Activated T-helper 2 cell treated with anti-CD3 and anti-CD28 coated beads, Interferon-gamma antibody, Interleukin-2, Interleukin-4, amounts not matched to agents 10 μg/mL and 5 μg/mL and 100 μg/mL, durations not matched to agents 14 hours and 24 hours and 36 hours (primary cell): ENCODE measurements at regions not wholly inside any gene's neighbourhood (a gene's known extent, or its start where the extent isn't known, plus 50 kb on each side); places are given as distances from the start of the nearest gene placed in this dataset.

Experiments used
- DNase-seq: peaks from one replicate; pipeline ENCODE4 v3.0.0; 2021; ENCODE audit warnings: low spot score
- H3K27ac Mint-ChIP-seq: one replicate; pipeline ENCODE4 v1.8.0; 2021; ENCODE audit warnings: mixed read lengths
- H3K27me3 Mint-ChIP-seq: one replicate; pipeline ENCODE4 v1.8.0; 2021; ENCODE audit warnings: low read depth, mixed read lengths
- H3K36me3 Mint-ChIP-seq: one replicate; pipeline ENCODE4 v1.8.0; 2021; ENCODE audit warnings: low read depth, mixed read lengths
- H3K4me1 Mint-ChIP-seq: one replicate; pipeline ENCODE4 v1.8.0; 2021; ENCODE audit warnings: low read depth, mixed read lengths
- H3K4me3 Mint-ChIP-seq: one replicate; pipeline ENCODE4 v1.8.0; 2021; ENCODE audit warnings: low read depth, mild to moderate bottlenecking, moderate library complexity, mixed read lengths
- H3K9me3 Mint-ChIP-seq: one replicate; pipeline ENCODE4 v1.8.0; 2021; ENCODE audit warnings: mixed read lengths
- intact Hi-C: fragments of 100-400 bp; cut with micrococcal nuclease; formaldehyde crosslinking; loops from one replicate; pipeline ENCODE4 v1.15.1; 2023

DNA sequence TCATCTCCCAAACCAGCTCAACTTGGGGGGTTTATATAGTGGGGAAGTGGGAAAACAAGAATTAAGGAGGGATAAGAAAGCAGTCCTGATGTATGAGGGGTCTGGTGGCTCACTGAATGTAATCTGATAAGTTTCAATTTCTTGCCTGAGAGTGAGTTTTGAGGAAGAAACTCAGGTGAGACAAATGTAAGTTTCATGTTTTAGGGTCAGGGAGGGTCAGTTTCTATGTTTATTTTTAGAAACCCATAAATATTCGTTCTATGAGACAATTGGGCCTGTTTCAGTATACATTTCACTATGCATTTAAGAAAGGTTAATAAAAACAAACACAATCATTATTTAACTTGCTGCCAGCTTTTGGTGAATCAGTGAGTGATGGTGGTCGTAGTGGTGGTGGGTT, 128.0 kb upstream of the MBL2 start:
- peaks cover 4% of the 10 kb centered on the region for H3K9me3 Mint-ChIP-seq

GRCh38 chr10:52897162-52897561, 124.6 kb upstream of the MBL2 start:
- H3K9me3 Mint-ChIP-seq: no peaks in the 10 kb centered on the region
- no peak overlapping the region for H3K27ac Mint-ChIP-seq
- no peaks in the 10 kb centered on the region for H3K4me1 Mint-ChIP-seq
- no peaks in the 10 kb centered on the region for H3K27me3 Mint-ChIP-seq
- H3K4me3 Mint-ChIP-seq: no peak overlapping the region
- no peak for DNase-seq
- intact Hi-C loops: no loop called here
- H3K36me3 Mint-ChIP-seq: no peaks in the 10 kb centered on the region

More for the DNA sequence above, 128.0 kb upstream of the MBL2 start:
- Mint-ChIP-seq H3K27ac (no peak overlapping the region), H3K4me3 (no peak overlapping the region), H3K27me3 (no peaks in the 10 kb centered on the region), H3K36me3 (no peaks in the 10 kb centered on the region), H3K4me1 (no peaks in the 10 kb centered on the region)
- no peak for DNase-seq
- intact Hi-C loops: no loop called here

DNA sequence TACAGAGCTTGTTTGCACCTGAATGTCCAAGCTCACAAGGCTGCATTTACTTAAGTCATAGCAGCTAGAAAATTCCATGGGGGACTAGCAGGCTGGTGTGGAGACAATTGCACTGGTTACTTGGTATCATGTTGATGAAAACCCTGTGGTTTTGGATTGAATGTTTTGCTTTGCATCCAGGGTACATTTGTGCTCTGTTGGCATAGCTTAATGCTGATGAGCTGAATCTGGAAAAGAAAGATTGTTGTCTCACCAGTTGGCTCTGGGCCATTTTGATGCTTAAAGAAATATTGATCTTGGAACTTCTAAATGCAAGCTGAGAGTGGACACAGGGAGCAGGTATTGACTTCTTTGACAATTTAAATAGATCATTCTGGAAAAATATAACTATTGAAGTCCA, 122.5 kb upstream of the MBL2 start:
- no peak overlapping the region for H3K27ac Mint-ChIP-seq
- intact Hi-C loops: no loop called here
- no peak for DNase-seq
- H3K4me3 Mint-ChIP-seq: no peak overlapping the region
- no peaks in the 10 kb centered on the region for H3K36me3 Mint-ChIP-seq
- no peaks in the 10 kb centered on the region for H3K9me3 Mint-ChIP-seq
- H3K4me1 Mint-ChIP-seq: no peaks in the 10 kb centered on the region
- H3K27me3 Mint-ChIP-seq: no peaks in the 10 kb centered on the region

DNA sequence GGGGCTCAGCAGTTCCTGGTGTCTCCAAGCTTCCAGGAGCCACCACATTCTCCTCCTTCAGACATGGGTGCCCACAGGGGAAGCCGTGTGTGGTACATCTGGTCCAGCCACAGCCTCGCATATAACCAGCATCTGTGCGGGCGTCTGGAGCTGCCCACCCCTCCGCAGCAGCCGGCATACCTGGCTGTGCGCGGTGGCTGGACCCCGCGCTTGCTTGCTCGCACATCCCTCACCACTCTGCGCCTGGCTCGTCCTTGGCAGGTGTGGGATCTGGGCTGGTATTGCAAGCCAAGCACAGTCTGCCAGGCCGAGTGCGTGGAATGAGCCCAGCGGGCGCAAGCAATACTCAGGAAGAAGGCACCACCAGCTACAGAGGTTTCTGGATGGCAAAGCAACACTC, 117.7 kb upstream of the MBL2 start:
- Mint-ChIP-seq H3K4me3 (no peak overlapping the region), H3K4me1 (no peaks in the 10 kb centered on the region)
- no peak for DNase-seq

GRCh38 chr10:52889611-52890010, 117.0 kb upstream of the MBL2 start:
- no peak for DNase-seq
- H3K4me3 Mint-ChIP-seq: no peak overlapping the region
- no peaks in the 10 kb centered on the region for H3K27me3 Mint-ChIP-seq
- intact Hi-C loops: no loop called here
- no peak overlapping the region for H3K27ac Mint-ChIP-seq
- no peaks in the 10 kb centered on the region for H3K9me3 Mint-ChIP-seq
- no peaks in the 10 kb centered on the region for H3K36me3 Mint-ChIP-seq
- H3K4me1 Mint-ChIP-seq: no peaks in the 10 kb centered on the region

More for the DNA sequence above, 117.7 kb upstream of the MBL2 start:
- intact Hi-C loops: no loop called here
- Mint-ChIP-seq H3K27me3 (no peaks in the 10 kb centered on the region), H3K27ac (no peak overlapping the region), H3K9me3 (no peaks in the 10 kb centered on the region), H3K36me3 (no peaks in the 10 kb centered on the region)

GRCh38 chr10:52883996-52884871, 111.7 kb upstream of the MBL2 start:
- H3K4me3 Mint-ChIP-seq: no peak overlapping the region
- no peaks in the 10 kb centered on the region for H3K9me3 Mint-ChIP-seq
- H3K27ac Mint-ChIP-seq: no peak overlapping the region
- DNase-seq: no peak
- no peaks in the 10 kb centered on the region for H3K36me3 Mint-ChIP-seq
- intact Hi-C loops: no loop called here
- H3K4me1 Mint-ChIP-seq: no peaks in the 10 kb centered on the region
- H3K27me3 Mint-ChIP-seq: no peaks in the 10 kb centered on the region

GRCh38 chr10:52879091-52879807, 106.7 kb upstream of the MBL2 start:
- no peak overlapping the region for H3K27ac Mint-ChIP-seq
- H3K27me3 Mint-ChIP-seq: no peaks in the 10 kb centered on the region
- no peak overlapping the region for H3K4me3 Mint-ChIP-seq
- H3K9me3 Mint-ChIP-seq: no peaks in the 10 kb centered on the region
- no peak for DNase-seq
- H3K36me3 Mint-ChIP-seq: no peaks in the 10 kb centered on the region
- intact Hi-C loops: no loop called here
- H3K4me1 Mint-ChIP-seq: no peaks in the 10 kb centered on the region

GRCh38 chr10:52877451-52877850, 104.9 kb upstream of the MBL2 start:
- Mint-ChIP-seq H3K4me1 (no peaks in the 10 kb centered on the region), H3K4me3 (no peak overlapping the region), H3K27ac (no peak overlapping the region), H3K9me3 (no peaks in the 10 kb centered on the region), H3K36me3 (no peaks in the 10 kb centered on the region), H3K27me3 (no peaks in the 10 kb centered on the region)
- intact Hi-C loops: no loop called here
- DNase-seq: no peak

- intact Hi-C loops: no loop called here
- Mint-ChIP-seq H3K36me3 (no peaks in the 10 kb centered on the region), H3K4me3 (no peak overlapping the region), H3K27me3 (no peaks in the 10 kb centered on the region), H3K27ac (no peak overlapping the region), H3K9me3 (peaks cover 4% of the 10 kb centered on the region), H3K4me1 (no peaks in the 10 kb centered on the region)
- no peak for DNase-seq
These were observed 102.8 kb upstream of the MBL2 start for GRCh38 chr10:52875336-52875735.

GRCh38 chr10:52874581-52874980, 102.0 kb upstream of the MBL2 start:
- H3K27ac Mint-ChIP-seq: no peak overlapping the region
- H3K4me3 Mint-ChIP-seq: no peak overlapping the region
- no peak for DNase-seq
- no peaks in the 10 kb centered on the region for H3K27me3 Mint-ChIP-seq
- no peaks in the 10 kb centered on the region for H3K36me3 Mint-ChIP-seq
- H3K9me3 Mint-ChIP-seq: peaks cover 9% of the 10 kb centered on the region
- intact Hi-C loops: no loop called here
- no peaks in the 10 kb centered on the region for H3K4me1 Mint-ChIP-seq

- Mint-ChIP-seq H3K4me1 (no peaks in the 10 kb centered on the region), H3K9me3 (peaks cover 24% of the 10 kb centered on the region), H3K4me3 (no peak overlapping the region), H3K27me3 (no peaks in the 10 kb centered on the region), H3K27ac (no peak overlapping the region), H3K36me3 (no peaks in the 10 kb centered on the region)
- intact Hi-C loops: no loop called here
- no peak for DNase-seq
These were observed 98.7 kb upstream of the MBL2 start for GRCh38 chr10:52871191-52871843.

DNA sequence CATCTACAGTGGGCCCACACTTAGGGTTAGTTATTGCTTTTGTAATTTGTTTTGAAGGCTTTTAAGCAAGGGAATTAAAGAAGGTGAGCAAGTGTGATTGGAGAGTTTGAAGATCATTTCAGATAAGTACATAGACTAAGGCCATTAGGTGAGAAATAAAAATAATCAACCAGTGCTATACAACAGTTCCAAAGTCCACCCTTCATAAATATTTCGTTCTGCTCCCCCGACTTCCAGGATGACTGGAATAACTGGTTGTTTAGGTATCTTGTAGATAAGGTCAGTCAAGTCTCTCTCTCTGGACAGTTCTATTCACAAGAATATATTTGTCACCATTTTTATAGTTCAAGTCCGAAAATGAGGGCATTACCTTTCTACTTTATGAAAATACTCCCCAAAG, 98.0 kb upstream of the MBL2 start:
- H3K4me3 Mint-ChIP-seq: no peak overlapping the region
- intact Hi-C loops: no loop called here
- H3K36me3 Mint-ChIP-seq: no peaks in the 10 kb centered on the region
- peaks cover 24% of the 10 kb centered on the region for H3K9me3 Mint-ChIP-seq
- no peaks in the 10 kb centered on the region for H3K4me1 Mint-ChIP-seq
- no peak for DNase-seq
- no peak overlapping the region for H3K27ac Mint-ChIP-seq
- H3K27me3 Mint-ChIP-seq: no peaks in the 10 kb centered on the region

- Mint-ChIP-seq H3K27me3 (no peaks in the 10 kb centered on the region), H3K4me3 (no peak overlapping the region), H3K27ac (no peak overlapping the region), H3K9me3 (peaks cover 24% of the 10 kb centered on the region), H3K4me1 (no peaks in the 10 kb centered on the region), H3K36me3 (no peaks in the 10 kb centered on the region)
- intact Hi-C loops: no loop called here
- DNase-seq: no peak
These were observed 97.3 kb upstream of the MBL2 start for GRCh38 chr10:52869864-52870263.
